ENCODE measurements at regions not wholly inside any gene's neighbourhood (a gene's known extent, or its start where the extent isn't known, plus 50 kb on each side); places are given as distances from the start of the nearest gene placed in this dataset.
"Not testable (repeated sequence)": the region's sequence is repeated elsewhere in the genome, so short reads cannot be mapped to it uniquely, and the experiment has no call there.

- no peak for DNase-seq
- intact Hi-C loops (cut with DNase I) = no loop called here
These were observed 247.9 kb downstream of the IRS1 start for GRCh38 chr2:226551522-226552250.

DNA sequence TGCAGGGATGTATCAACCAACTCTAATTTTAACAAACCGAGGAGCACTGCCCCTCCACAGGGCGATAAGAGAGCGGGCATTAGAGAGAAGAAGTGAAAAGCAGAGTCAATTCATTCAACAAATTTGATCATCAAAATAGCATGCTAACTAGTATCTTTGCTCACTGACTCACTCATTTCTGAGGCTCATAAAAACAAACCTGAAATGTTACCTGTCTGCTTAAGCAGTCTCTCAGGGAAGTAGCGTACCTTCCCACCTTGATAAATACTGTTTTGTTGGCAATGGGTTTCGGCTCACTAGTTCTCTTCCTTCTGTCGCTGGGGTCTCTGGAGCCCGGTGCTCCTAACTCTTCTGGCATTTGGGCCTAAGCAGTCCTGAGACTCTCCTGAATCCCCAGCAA is 248.8 kb downstream of the IRS1 start:
- no peak for DNase-seq
- intact Hi-C loops (cut with DNase I) = no loop called here

- intact Hi-C loops (cut with DNase I) = no loop called here
- DNase-seq = no peak
These were observed 250.9 kb downstream of the IRS1 start for GRCh38 chr2:226548732-226549131.

DNA sequence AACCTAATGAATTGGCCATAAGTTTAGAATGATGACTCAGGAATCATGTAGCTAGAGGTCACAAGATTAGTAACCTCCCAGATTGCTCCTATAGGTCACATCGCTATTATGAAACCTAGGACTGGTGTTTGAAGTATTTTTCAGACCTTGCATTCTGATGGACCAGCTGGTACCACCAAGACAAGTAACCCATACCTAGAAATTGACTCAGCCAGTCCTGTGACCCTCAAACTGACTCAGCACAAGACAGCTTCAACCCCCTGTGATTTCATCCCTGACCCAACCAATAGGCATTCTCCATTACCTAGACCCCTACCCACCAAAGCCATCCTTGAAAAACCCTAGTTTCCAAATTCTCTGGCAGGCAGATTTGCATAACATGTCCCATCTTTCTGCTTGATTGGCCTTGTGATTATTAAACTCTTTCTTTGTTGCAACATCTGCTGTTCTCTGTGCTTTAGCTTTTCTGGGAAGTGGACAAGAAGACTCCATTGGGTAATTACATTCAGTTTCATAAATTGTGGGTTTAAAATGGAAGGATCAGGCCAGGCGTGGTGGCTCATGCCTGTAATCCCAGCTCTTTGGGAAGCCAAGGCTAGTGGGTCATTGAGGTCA is 254.9 kb downstream of the IRS1 start:
- intact Hi-C loops (cut with DNase I) = no loop called here
- DNase-seq = no peak

DNA sequence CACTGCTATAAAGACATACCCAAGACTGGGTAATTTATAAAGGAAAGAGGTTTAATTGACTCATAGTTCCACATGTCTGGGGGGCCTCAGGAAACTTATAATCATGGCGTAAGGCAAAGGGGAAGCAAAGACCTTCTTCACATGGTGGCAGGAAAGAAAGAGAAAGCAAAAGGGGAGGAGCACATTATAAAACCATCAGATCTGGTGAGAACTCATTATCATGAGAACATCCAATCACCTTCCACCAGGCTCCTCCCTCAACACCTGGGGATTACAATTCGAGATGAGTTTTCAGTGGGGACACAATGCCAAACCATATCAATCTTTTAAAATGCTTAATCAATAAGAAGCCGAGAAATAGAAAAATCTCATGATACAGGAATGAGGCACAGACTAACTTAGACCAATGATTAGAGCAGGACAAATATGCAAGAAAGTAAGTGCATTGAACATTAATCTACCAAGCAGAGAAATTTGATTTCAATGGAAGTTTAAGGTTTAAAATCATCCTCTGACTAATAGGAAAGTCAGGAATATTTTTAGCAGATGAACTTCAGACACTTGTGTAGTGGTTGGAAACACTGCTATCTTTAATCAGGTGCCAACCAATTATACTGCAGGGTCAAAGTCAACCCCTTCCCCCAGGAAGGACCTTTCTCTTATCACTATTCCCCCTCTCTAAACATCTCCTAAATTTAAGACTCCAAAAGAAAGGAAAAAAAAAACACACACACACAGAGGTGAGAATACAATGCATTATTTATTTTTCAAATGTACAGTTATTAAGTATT is 259.2 kb downstream of the IRS1 start:
- intact Hi-C loops (cut with DNase I) = no loop called here
- DNase-seq = no peak

DNA sequence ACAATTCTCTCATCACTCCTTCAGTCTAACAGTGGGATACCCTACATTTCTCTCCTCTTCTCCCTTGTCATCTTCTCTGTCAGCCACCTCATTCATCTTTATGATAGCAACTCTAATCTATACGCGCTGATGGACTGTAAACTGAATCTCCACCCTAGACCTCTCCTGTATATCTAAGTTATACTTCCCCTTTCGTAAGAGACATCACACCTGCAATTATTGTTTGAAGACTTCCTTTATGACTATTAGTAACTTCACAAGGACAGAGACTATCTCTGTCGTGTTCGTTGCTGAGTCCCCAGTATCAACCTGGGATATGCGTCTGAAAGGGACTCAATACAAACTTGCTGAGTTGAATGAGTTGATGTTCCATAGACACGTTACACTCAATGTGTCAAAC is 263.2 kb downstream of the IRS1 start:
- no peak for DNase-seq
- intact Hi-C loops (cut with DNase I) = no loop called here

DNA sequence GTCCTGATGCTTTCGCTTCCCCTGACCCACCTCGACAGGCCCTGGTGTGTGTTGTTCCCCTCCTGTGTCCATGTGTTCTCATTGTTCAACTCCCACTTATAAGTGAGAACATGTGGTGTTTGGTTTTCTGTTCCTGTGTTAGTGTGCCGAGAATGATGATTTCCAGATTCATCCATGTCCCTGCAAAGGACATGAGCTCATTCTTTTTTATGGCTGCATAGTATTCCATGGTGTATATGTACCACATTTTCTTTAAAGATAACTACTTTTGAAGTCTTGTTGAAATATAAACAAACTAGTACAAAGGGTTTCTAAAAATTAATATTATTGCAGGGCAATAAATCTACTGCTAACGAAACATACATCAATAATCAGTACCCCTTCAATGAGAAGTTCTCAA is 266.6 kb downstream of the IRS1 start:
- DNase-seq; intact Hi-C loops (cut with DNase I): not testable (repeated sequence)

DNA sequence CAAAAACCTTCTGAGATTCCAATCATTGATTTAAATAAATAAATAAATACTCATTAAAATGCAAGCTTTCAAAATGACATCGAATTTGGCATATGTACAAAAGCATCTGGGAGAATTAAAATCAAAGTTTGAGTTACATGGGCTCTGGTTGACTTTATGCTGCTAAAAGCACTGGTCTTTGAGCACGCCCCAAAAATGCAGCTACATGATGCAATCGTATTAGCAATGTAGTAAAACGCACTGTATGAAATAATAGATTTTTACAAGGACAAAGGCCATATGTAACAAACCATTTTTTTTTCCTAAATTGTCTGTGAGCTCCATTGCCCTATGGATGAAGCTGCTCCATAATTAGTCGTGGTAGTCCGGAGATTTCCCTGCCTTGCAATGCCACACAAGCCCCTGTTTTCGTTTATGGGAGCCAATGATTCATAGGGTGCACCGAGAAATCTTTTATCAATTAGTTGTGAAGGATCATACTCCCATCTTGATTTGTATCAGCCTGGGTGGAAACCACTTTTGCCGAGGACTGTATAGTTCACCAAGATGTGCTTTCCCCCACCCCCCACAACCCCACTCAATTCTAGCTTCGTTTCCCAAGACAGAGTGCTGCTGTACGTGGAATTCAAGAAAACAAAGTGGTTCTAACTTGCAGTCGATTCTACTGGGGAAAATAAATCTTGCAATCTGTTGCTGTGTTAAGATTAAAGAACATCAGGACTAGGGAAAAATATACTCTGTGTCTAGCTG is 268.4 kb downstream of the IRS1 start:
- intact Hi-C loops (cut with DNase I) = no loop called here
- no peak for DNase-seq

- intact Hi-C loops (cut with DNase I) = no loop called here
- DNase-seq = no peak
These were observed 270.1 kb downstream of the IRS1 start for GRCh38 chr2:226529556-226529955.

GRCh38 chr2:226526716-226527115 is 272.9 kb downstream of the IRS1 start:
- DNase-seq = no peak
- intact Hi-C loops (cut with DNase I) = no loop called here

- DNase-seq = no peak
- intact Hi-C loops (cut with DNase I) = no loop called here
These were observed 275.2 kb downstream of the IRS1 start for GRCh38 chr2:226524381-226524843.

DNA sequence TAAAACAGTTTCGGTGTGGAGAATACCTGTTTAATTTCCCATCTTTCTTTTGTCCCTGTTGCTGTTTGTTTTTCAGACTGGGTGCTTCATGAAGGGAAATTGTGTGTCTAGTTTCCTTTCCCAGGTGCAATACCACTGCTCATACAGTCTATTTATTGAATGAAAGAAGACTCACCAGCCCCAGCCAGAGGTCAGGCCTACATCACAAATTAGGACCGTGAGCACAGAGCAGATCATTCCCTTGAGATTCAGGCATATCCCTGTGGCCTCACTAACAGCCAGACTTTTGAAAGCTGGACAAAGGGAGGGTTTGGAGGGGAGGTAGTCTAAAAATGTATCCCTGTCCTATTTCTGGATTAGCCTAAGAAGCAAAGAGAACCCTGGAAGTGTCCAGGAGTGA is 278.9 kb downstream of the IRS1 start:
- intact Hi-C loops (cut with DNase I) = no loop called here
- no peak for DNase-seq

GRCh38 chr2:226515344-226516055 is 284.1 kb downstream of the IRS1 start:
- DNase-seq = no peak
- intact Hi-C loops (cut with DNase I) = no loop called here

DNA sequence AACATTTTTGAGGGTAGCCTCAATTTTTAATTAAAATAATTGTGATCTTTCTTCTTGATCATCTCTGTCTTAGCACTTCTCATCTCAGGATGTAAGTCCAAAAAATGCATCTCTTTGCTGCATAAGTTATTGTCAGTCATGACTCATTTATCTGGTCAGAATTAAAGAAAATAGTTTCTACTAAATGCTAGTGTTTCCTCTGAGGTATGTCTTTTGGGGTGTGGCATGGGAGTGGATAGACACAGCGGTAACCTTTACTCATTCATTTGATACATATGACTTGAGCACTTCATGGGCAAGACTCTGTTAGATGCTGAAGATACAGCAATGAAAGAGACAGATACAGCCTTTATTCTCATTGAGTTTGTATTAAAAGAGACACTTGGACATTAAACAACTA is 284.7 kb downstream of the IRS1 start:
- intact Hi-C loops (cut with DNase I) = no loop called here

DNA sequence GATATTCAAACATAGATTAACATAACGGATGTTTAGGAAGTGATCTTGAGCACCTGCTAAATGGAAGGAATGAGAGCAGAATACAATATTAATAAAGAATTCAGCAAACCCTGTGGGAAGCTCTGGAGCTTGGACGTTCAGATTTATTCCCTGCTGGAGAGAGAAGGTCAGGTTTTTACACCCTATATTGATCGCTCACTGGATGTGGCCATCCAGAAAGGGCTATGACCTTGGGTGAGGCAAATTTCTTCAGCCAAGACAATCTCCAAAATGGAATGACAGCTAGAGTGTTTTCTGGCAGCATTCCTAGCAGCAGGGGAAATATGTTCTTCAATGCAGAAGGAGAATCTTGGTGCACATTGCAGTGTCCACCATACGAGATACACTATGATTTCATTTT is 288.3 kb downstream of the IRS1 start:
- intact Hi-C loops (cut with DNase I) = no loop called here
- no peak for DNase-seq

More for the DNA sequence above, 284.7 kb downstream of the IRS1 start:
- DNase-seq = no peak

DNA sequence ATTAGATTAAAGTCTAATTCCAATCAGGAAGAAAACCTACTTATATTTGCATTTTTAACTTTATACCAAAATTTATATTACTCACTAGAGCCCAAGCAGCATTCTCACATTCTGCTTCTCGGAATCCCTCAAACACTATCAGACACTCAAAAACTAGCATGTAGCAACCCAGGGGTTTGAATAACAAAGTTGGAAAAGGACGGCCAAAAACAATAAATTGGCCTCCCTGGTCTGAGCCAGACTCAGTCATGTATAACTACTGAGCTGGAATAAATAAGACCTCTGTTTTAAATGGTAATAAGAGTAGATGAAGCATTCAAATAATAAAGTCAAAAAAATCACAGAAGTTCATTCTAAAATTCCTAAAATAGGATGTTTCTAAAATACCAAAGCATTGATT is 290.9 kb downstream of the IRS1 start:
- intact Hi-C loops (cut with DNase I) = no loop called here
- DNase-seq = no peak

- intact Hi-C loops (cut with DNase I) = no loop called here
- DNase-seq = no peak
These were observed 291.6 kb downstream of the IRS1 start for GRCh38 chr2:226508005-226508404.

- intact Hi-C loops (cut with DNase I) = no loop called here
- DNase-seq = no peak
These were observed 302.3 kb downstream of the IRS1 start for GRCh38 chr2:226497146-226497909.

DNA sequence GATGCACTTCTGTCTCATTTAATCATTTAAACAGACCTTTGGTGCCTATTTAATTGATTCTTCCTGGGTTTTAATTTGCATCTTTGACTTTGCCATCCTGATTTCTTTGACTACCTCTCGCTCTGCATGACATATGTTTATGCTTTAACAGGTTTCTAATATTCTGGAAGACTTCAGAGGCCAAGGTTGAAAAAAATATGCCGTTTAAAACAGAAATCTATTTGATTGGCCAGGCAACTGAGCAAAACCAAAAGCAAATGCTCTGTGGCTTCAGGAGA is 303.4 kb downstream of the IRS1 start:
- no peak for DNase-seq
- intact Hi-C loops (cut with DNase I) = no loop called here

Data from head of caudate nucleus (tissue), 42 donors.